ENCODE measurements at regions not wholly inside any gene's neighbourhood (a gene's known extent, or its start where the extent isn't known, plus 50 kb on each side); places are given as distances from the start of the nearest gene placed in this dataset.

- TF ChIP-seq POLR2A (IDR thresholded peaks at IDR 0.05; ENCODE audit: low read depth, low read length): no peak
- DNase-seq (ENCODE audit: insufficient read length, low spot score) (no peak), FAIRE-seq (no peak)
Observed at GRCh38 chr14:97887690-97888089, 1090.5 kb downstream of the VRK1 start.

DNA sequence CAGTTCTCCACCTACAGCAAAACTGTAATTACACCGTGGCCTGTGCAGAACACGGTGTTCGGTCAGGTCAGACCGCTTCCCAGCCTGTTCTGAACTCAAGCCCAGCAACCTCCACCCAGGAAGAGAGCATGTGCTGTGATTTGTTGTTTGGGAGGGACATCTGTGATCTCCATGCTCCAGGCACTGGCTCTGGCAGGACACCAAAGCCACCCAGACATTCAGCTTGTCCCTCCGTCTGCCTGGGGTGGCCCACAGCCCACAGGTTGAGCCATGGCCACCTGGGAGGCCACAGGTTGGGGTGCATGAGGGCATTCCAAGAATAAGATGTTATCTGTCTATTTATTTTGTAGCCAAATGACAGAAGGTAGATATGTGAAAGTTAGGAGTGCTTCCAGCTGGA lies 1091.1 kb downstream of the VRK1 start:
- DNase-seq (ENCODE audit: insufficient read length, low spot score) (no peak), FAIRE-seq (no peak)
- TF ChIP-seq POLR2A (IDR thresholded peaks at IDR 0.05; ENCODE audit: low read depth, low read length): no peak

DNA sequence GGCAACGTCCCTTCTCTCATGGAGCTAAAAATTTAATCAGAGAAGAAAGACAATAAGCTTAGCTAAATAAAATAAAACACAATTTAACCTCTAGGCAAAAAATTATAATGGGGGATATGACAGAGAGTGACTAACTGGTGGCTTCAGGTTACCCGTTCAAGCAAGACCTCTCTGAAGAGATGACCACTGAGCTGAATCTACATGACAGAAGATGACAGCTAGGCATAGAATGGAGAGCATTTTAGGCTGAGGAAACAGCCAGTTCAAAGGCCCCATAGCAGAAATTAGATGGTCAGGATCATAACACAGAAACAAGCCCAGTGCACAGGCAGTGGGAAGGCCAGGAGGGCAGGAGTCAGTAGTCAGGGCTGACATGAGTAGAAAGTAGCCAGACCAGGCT lies 1094.3 kb downstream of the VRK1 start:
- FAIRE-seq (no peak), DNase-seq (ENCODE audit: insufficient read length, low spot score) (no peak)
- no peak for TF ChIP-seq POLR2A (IDR thresholded peaks at IDR 0.05; ENCODE audit: low read depth, low read length)

DNA sequence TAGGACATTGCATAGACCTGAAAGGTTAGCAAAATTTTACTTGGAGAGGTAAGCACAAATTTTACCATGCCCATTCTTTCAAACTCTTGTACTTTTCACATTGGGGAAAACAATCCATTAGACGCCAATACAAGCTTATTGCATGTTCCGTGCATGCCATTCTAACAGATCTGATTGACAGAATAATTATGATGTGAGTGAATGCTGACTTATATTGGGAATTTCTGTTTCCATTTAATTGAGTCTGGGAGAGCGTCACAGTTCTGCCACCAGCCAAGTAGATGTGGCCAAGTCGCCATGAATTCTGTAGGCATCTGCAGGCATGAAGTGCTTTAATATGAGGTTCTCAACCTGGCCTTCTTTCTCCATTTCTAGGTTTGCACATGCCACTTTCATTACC lies 1097.4 kb downstream of the VRK1 start:
- DNase-seq (ENCODE audit: insufficient read length, low spot score) (no peak), FAIRE-seq (no peak)
- TF ChIP-seq POLR2A (IDR thresholded peaks at IDR 0.05; ENCODE audit: low read depth, low read length): no peak

- no peak for DNase-seq (ENCODE audit: insufficient read length, low spot score)
- TF ChIP-seq POLR2A (IDR thresholded peaks at IDR 0.05; ENCODE audit: low read depth, low read length): no peak
- FAIRE-seq: no peak
Observed at GRCh38 chr14:97900196-97900854, 1103.1 kb downstream of the VRK1 start.

- DNase-seq (ENCODE audit: insufficient read length, low spot score) (no peak), FAIRE-seq (no peak)
- TF ChIP-seq POLR2A (IDR thresholded peaks at IDR 0.05; ENCODE audit: low read depth, low read length): no peak
Observed at GRCh38 chr14:97902630-97903029, 1105.4 kb downstream of the VRK1 start.

GRCh38 chr14:97903821-97904220 lies 1106.6 kb downstream of the VRK1 start:
- DNase-seq (ENCODE audit: insufficient read length, low spot score): no peak
- no peak for FAIRE-seq
- no peak for TF ChIP-seq POLR2A (IDR thresholded peaks at IDR 0.05; ENCODE audit: low read depth, low read length)

- DNase-seq (ENCODE audit: insufficient read length, low spot score) (no peak), FAIRE-seq (no peak)
- TF ChIP-seq POLR2A (IDR thresholded peaks at IDR 0.05; ENCODE audit: low read depth, low read length): no peak
Observed at GRCh38 chr14:97912217-97912616, 1115.0 kb downstream of the VRK1 start.

- TF ChIP-seq POLR2A (IDR thresholded peaks at IDR 0.05; ENCODE audit: low read depth, low read length): no peak
- no peak for DNase-seq (ENCODE audit: insufficient read length, low spot score)
Observed at GRCh38 chr14:97916100-97916499, 1118.9 kb downstream of the VRK1 start.

GRCh38 chr14:97916669-97917568 lies 1119.7 kb downstream of the VRK1 start:
- no peak for FAIRE-seq
- TF ChIP-seq POLR2A (IDR thresholded peaks at IDR 0.05; ENCODE audit: low read depth, low read length): no peak
- no peak for DNase-seq (ENCODE audit: insufficient read length, low spot score)

More at GRCh38 chr14:97916100-97916499, 1118.9 kb downstream of the VRK1 start:
- no peak for FAIRE-seq

GRCh38 chr14:97920201-97920600 lies 1123.0 kb downstream of the VRK1 start:
- TF ChIP-seq POLR2A (IDR thresholded peaks at IDR 0.05; ENCODE audit: low read depth, low read length): no peak
- no peak for DNase-seq (ENCODE audit: insufficient read length, low spot score)
- no peak for FAIRE-seq

DNA sequence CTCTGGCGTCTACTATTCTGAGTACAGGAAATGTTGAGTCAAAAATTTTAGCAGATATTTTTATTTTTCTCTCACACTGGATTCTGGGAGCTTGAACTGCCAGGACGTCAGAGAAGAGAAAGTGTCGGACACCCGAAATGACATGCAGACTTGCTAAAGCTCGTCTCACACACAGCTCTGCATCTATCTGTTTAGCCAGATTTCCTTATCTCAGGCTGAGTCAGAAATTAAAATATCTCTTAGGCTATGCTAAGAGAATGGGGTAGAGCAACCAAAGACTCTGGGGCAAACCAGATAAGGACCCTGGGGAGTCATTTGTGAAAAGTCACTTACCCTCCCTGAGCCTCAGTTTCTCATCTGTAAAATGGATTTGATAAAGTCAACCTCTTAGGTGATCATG lies 1124.1 kb downstream of the VRK1 start:
- no peak for DNase-seq (ENCODE audit: insufficient read length, low spot score)
- FAIRE-seq: no peak
- no peak for TF ChIP-seq POLR2A (IDR thresholded peaks at IDR 0.05; ENCODE audit: low read depth, low read length)

DNA sequence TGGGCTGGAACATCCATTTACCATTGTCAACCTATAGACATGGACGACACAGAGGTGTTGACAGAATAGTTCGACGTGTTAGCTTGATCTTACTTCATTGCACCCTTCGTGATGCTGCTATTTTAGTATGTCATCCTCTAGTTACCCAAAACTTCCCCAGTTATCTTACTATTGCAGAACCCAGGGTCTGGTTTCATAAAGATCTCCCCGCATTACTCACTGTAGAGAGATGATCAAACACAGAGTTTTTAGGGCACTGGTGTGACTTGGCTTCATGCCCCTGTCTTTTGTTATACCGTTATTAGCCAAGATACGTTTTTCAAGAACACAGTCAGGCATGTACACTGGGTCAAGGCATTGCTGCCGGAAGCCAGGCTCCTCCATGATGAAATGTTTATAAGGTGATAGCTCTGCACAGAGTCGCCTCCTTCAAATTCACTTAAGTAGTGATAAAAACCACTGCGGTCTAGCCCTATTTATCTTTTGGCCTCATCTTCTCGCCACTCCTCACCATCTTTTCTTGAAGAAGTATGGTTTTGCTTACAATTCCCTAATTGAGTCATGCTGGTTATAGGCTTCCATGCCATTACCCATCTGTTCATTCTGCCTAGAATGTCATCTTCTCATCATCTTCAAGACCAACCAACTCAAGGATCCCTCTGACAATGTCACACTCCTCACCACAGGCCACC lies 1127.9 kb downstream of the VRK1 start:
- DNase-seq (ENCODE audit: insufficient read length, low spot score): no peak
- FAIRE-seq: no peak
- TF ChIP-seq POLR2A (IDR thresholded peaks at IDR 0.05; ENCODE audit: low read depth, low read length): no peak

DNA sequence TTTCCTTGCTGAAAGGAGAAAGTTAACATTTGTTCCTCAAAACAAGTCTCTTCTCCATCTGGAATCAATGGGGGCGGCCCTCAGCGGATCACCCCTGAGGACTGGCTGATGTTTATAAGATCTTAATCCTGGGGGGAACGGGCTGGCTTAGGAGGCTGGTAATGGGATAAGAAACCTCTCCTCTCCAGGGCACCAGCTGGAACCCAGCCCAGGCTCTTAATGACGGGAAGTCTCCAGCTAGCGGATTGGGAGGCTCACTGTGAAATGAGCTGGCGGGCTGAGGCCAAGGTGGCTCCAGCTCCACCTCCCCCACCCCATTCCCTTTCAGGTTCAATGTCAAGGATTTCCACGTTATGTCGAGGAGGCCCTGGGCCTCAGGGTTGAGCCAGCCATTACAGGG lies 1133.0 kb downstream of the VRK1 start:
- no peak for DNase-seq (ENCODE audit: insufficient read length, low spot score)

More for the DNA sequence above, 1133.0 kb downstream of the VRK1 start:
- TF ChIP-seq POLR2A (IDR thresholded peaks at IDR 0.05; ENCODE audit: low read depth, low read length): no peak
- no peak for FAIRE-seq

All from H54 (cell line).